UCSD-AML1 (cell line): ENCODE measurements at regions not wholly inside any gene's neighbourhood (a gene's known extent, or its start where the extent isn't known, plus 50 kb on each side); places are given as distances from the start of the nearest gene placed in this dataset.
A peak's percentile ranks its signal among the peaks of the same experiment; 100 is the strongest.
"Not testable (repeated sequence)": the region's sequence is repeated elsewhere in the genome, so short reads cannot be mapped to it uniquely, and the experiment has no call there.

ENCODE experiments used
- DNase-seq: peaks from one replicate; lab custom pipeline; 2025; ENCODE audit not compliant: unreplicated experiment; lab: John Stamatoyannopoulos, UW

DNA sequence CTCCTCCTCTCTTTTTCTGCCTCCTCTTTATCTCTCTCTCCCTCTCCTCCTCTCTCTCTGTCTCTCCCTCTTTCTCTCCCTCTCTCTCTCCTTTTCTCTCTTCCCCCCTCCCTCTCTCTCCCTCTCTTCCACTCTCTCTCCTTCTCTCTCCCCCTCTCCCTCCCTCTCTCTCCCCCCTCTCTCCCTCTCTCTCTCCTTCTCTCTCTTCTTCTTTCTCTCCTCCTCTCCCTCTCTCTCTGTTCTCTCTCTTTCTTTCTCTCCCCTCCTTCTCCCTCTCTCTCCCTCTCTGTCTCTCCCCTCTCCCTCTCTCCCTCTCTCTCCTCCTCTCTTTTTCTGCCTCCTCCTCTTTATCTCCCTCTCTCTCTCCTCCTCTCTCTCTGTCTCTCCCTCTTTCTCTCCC lies 197.4 kb downstream of the UQCRFS1 start:
- DNase-seq = no peak

DNA sequence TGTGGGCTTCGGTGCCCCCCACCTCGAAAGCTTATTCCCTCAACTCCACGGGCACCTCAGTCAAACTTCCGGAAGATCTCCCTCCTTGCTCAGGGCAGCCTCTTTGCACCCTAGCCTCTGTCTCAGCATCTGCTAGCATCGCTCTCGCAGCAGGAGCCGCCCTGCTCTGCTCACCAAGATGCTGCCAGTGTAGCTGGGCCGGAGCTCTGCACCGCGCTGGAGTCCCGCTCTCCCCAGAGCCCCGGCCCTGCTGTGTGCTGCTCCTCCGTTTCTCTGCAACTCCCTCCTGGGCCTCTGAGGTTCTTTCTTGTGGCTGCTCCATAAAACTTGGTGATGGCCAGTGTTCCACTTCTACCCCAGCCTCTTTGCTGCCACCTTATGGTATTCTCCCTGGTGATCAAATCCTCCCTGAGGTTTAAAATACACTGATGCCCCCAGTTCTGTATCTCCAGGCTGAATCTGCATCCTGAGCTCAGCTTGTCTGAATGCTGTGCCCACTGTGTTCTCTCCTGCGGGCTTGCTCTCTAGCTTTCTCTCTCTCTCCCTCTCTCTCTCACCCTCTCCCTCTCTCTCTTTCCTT lies 198.0 kb downstream of the UQCRFS1 start:
- DNase-seq = no peak

DNA sequence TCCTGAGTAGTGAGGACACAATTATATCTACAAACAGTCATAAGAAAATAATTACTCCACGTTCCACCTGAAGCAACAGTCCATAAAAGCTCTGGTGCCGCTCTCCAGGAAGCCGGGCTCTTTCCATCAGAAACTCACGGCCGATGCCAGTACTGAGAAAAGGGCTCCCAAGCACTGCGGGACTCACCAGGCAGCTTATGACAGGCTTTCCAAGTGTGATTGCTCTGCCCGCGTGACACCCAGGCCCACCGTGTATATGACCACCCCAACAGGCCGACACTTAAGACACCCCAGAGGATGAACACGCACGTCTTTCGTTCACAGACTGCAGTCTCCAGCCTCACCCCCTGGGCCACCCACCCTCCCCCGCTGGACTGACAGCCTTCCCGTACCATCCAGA lies 199.0 kb downstream of the UQCRFS1 start:
- no peak for DNase-seq

DNA sequence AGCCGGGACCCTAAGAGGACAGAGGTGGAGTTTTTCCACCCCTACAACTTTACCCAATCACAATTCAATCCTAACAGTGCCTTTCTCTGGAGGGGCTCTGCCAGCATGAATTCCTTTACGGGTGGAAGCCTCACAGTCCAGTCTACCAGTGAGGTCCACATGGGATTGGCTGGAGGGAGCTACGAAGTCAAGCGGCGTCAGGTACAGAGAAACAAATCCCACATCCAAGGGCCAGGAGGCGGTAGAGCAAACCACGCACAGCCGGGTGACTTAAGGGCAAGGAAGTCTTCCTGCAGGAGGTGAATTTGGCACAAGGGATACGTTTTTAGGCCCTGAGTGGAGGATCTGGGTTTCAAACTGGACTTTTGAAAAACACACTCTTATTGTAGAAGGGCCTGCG lies 199.6 kb downstream of the UQCRFS1 start:
- no peak for DNase-seq

DNA sequence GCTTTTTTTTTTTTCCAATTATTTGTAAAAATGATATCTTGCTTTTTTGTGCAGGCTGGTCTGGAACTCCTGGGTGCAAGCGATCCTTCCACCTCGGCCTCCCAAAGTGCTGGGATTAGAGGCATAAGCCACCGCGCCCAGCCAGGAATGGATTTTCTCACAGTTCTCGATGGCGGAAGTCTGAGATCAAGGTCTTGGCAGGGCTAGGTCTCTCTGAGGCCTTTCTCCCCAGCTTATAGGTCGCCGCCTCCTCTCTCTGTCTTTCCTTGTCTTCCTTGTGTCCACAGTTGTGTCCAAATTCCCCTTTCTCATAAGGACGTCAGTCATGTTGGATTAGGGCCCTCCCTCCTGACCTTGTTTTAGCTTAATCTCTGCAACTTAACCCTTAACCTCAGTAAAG lies 200.5 kb downstream of the UQCRFS1 start:
- no peak for DNase-seq

DNA sequence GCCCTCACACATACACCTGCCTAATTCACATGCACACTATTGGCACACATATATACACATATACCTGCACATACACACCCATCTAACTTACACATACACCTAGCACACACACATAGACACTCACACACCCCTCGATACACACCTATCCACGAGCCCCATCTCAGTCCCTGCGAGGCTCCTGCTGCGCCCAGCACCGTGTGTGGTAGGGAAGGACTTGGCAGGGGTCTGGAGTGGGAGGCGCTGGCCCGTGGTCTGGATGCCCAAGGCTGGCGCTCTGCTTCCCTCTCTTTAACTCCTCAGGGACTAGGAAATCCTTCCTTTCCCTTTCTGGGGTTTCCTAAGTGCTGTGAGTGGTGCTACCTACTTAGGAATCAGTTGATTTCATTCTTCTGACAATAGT lies 202.7 kb downstream of the UQCRFS1 start:
- no peak for DNase-seq

DNA sequence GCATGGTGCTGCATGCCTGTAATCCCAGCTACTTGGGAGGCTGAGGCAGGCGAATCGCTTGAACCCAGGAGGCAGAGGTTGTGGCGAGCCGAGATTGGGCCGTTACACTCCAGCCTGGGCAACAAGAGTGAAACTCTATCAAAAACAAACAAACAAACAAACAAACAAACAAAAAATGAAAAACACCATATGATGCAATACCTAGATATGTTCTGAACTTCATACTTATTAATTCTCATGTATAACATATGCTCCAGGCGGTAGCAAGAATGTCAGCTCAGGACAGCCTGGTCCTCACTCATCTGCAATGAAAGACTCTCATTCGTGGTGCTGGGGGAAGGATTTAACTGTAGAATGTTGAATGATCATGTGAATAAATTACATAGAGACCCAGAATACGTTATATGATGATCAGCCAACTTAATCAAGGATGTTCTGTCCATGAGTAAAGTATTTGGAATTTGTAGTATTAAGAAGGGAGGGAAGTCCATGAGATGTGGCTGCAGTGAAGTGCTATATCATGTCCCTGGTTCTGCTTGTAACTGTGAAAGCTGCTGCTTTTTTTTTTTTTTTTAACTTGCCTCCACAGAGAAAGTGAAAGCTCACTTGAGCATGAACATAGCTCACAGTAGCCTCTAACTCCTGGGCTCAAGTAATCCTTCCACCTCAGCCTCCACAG lies 206.8 kb downstream of the UQCRFS1 start:
- DNase-seq = no peak

DNA sequence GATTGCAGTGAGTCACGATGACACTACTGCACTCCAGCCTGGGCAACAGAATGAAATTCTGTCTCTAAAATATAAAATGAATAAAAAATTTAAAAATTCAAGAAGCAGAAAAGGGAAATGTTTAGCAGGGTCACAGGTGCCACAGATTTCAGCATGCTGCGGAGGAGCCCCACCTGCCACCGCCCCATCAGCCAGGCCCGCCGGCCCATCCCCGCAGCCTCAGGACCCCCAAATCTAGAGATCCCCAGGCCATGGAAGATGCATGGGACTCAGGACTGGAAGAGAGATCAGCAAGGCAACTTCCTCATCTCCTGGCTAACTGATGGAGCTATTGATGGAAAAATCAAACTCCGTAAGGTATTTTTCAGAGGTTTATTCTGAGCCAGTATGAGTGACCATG lies 208.2 kb downstream of the UQCRFS1 start:
- no peak for DNase-seq

DNA sequence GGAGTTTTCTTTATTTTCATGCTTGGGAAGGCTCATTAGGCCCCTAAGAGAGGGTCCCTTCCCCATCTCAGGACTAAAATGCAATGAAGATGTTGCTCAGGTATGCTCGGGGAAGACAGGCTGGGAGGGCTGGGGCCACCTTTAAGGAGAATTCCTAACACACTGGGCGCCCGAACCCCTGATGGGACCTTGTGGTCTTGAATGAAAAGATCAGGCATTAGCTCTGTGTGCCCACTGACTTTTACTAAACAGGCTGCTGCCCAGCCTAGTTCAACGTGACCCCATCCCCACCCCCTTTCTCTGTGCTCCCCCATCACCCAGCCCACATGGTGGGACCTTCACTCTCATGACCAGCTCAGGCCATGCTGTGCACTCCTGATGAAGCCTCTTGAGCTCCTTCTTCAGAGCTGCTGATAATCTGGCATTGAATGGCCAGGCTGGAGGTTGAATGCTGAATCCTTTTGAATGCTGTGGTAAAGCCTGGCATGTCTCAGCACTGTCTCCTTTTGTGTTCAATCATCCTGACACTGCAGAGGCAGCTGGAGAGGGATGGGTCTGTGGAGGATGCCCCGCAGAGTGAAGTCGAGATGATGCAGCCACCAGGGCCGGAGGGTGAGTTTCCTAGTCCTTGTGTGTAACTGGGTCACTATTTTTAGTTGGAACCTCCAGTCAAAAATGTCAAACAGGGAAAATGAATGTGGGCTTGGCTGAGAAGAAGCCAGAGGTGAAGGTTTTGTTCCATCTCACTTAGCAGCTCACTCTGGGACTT lies 209.1 kb downstream of the UQCRFS1 start:
- DNase-seq = no peak

DNA sequence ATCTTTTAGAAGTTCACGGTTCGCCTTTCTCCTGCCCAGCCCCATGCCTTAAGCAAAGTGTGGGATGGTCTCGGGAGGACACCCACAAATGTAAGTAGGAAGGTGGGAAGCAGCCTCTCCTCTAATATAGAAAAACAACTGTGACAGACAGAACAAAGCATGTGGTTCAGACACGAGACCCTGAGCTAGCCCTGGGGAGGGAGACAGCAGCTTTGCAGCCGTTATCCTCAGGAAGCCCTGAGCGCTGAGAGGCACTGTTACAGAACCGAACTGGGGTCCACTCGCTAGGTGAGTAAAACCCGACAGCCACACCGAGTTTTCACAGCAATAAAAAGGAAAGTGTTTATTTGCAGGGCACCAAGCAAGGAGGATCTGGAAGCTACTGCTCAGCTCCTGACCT lies 210.6 kb downstream of the UQCRFS1 start:
- DNase-seq = no peak

DNA sequence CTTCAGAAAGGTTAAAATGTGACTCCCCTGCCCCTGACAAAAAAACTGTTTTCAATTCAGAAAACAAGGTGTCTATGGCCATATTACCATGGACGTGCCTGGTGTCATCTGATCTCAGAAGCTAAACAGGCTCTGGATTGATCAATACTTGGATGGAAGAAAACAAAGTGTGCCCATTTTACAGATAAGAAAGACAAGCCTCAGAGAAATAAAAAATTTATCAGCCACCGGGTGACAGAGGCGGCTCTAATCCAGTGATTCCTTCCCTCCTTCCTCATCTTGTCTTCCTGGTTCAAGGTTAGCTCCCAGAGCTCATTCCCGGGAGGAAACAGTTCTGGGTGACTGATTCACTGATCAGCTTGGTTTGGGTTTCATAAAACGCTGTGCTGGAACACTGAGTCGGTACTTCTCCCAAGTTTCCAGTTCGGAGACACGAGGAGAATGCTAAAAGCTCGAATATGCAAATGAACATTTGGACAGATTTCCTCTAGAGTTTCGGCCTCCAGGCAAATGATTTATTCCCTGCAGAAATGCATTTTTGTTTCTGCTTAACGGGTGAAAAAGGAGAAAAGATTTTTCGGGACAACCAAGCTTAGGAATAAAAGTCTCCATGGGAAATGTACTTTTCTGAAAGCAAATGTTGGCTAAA lies 211.2 kb downstream of the UQCRFS1 start:
- DNase-seq = no peak

DNA sequence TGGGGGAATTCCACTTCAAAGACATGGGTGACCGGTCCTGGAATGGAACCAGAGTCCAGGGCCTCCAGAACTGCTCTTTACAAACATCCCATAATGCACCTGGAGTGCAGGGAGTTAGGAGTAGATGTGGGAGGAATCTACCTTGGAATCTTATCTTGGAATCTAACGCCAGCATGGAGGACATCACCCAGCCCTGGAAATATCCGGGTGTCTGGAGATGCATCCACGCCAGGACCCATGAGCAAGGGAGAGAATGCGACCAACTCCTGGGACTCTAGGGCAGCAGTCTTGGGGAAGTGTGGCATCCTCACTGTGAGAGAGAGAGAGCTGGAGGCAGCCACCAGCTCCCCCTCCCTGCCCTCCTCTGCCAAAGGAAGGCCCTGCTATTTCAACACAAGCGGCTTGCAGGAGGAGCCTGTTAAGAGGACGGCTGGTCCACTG lies 211.8 kb downstream of the UQCRFS1 start:
- DNase-seq = no peak

DNA sequence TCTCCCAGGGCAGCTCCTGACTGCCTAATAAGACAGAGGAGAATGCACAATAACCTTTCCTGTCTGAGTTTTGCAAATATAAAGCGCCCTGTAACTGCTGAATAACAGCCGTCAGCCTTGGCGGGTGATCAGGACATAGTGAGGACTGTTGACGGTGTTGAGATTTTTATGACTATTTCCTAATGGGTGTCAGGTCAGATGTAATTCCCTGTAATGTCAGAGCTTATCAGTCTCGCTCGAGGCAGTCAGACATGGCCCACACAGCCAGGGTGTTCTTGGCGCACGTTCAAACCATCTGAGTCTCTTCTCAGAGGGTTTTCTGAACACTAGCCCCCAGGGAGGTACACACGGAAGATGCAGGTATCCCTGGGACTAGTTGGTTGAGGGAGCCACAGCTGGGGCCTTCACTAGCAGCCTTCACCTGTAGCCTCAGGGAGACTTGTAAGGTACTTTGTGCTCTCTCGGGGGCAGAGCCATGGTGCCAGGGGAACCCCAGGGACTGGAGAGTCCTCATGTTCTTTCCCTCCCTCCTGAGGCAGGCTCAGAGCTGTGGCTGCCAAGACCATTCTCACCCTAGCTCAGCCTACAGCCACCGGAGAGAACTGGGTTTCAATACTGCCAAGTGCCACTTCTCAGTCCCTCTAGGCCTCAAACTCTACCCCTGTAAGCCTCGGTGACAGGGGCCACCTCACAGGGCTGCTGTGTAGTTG lies 213.1 kb downstream of the UQCRFS1 start:
- no peak for DNase-seq

DNA sequence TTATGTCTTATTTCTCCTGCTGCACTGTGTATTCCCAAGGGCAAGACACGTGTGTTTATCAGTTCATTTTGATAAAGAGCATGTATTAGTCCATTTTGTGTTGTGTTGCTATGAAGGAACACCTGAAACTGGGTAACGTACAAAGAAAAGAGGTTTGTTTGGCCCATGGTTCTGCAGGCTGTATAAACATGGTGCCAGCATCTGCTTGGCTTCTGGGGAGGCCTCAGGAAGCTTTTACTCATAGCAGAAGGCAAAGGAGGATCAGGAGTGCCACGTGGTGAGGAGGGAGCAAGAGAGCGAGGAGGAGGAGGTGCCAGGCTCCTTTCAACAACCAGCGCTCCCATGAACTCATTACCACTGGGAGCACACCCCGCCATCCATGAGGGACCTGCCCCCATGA lies 214.0 kb downstream of the UQCRFS1 start:
- no peak for DNase-seq

DNA sequence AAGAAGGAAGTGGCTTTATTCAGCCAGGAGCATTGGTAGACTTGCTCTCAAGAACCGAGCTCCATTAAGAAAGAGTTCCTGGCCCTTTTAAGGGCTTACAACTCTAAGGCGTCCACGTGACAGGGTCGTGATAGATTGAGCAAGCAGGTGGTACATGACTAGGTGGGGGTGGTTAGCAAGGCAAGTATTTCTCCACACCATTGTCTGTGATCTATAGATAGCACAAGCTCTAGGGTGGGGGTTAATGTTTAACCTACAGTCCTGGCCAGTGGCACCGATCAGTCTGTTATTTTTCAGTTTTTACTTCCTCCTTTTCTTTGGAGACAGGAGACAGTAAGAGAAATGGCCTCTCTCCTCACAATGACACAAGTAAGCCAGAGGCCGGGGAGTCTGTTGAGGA lies 215.1 kb downstream of the UQCRFS1 start:
- not testable (repeated sequence) for DNase-seq

DNA sequence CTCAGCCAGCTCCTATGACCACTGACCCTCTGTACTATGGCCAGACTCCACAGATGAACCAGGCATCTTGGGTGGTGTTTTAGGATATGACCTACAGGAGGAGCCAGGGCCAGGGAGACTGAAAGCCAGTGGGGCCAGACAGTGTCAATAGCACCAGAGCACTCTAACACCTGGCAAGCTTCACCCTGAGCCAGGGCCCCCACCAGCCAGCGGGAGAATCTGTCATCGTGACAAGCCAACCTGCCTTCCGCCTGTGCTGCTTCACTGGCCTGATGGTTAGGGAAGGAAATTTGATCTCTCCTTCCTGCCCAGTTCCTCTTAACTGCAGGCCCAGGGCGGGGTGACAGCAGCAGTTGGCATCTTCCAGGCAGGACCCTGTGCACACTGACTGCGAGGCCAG lies 222.4 kb downstream of the UQCRFS1 start:
- peak; percentile 26 for DNase-seq

DNA sequence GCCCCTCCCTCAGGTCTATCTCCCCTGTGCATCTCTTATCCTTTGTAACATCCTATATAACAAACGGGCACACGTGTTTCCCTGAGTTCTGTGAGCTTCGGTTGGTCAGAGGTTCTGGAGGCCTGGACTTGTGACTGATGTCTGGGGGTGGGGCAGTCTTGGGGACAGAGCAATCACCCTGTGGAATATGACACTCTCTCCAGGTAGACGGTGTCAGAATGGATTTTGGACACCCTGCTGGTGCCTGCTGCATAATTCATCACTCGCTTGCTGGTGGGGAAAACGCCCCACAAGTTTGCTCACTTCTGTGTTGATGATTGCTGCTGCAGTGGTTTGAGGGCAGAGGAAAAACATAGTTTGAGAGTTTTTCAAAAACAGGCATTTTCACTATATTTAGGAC lies 223.2 kb downstream of the UQCRFS1 start:
- no peak for DNase-seq

DNA sequence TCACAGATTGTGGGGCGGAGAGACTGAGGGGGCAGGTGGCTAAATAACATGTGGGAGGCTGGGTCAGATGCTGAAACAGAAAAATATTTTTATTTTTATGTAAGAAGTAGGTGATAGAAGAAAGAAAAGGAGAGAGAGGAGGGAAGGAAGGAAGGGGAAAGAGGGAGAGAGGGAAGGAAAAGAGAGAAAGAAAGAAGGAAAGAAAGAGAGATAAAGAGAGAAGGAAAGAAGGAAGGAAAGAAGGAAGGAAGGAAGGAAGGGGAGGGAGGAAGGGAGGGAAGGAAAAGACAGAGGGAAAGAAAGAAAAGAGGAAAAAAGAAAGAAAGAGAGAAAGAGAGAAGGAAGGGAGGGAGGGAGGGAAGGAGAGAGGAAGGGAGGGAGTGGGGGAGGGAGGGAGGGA lies 224.9 kb downstream of the UQCRFS1 start:
- DNase-seq = no peak

DNA sequence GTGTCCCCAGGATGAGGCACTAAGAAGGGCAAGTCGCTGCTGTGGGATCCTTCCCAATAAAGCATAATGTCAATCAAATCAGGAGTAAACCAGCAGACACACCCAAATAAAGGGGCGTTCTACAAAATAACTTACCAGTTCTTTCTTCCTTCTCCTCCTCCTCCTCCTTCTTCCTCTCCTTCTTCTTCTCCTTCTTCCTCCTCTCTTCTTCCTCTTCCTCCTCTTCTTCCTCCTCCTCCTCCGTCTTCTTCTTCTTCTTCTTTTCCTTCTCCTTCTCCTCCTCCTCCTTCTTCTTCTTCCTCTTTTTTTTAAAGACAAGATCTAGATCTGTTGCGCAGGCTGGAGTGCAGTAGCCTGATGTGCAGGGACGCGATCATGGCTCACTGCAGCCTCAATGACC lies 225.8 kb downstream of the UQCRFS1 start:
- DNase-seq = no peak

DNA sequence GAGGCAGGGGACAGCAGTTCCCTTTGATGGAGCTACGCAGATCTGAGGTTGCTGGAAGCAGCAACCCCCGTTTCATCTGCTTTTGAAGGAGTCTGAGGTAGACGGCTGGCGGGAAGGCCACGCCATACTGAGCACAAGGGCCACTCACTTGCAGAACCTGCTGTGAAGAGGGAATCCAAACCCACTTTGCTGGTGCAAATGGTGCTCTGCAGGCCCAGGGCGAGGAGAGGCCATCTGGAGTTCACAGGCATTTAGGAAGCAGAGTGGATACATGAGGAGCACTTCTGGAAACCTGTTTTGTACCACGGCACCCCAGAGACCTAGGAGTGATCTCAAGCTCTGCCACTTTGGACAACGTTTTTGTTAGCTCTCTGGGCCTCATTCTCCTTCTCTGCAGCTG lies 227.8 kb downstream of the UQCRFS1 start:
- DNase-seq = no peak

DNA sequence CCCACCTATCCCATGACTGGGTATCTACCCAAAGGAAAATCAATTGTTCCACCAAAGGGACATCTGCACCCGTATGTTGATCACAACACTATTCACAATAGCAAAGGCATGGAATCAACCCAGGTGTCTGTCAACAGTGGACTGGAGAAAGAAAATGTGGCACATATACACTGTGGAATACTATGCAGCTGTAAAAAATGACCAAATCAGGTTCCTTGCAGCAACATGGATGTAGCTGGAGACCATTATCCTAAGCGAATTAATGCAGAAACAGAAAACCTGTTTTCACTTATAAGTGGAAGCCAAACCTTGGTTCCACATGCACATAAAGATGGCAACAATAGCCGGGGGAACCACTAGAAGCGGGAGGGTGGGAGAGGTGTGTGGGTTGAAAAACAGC lies 228.6 kb downstream of the UQCRFS1 start:
- DNase-seq = no peak
